Fibroblast of lung (primary cell): ENCODE measurements at regions not wholly inside any gene's neighbourhood (a gene's known extent, or its start where the extent isn't known, plus 50 kb on each side); places are given as distances from the start of the nearest gene placed in this dataset.

Experiments
- DNase-seq, 2 donors: peaks; one replicate each; pipeline versions ENCODE4 v3.0.0 to v3.0.0-alpha.2; 2010; ENCODE audit warnings: low read depth in 2 of 2
- H2AFZ ChIP-seq: 2 replicates; pipeline ENCODE4 v1.5.1; 2012; ENCODE audit warnings: low read length, control low read depth, inconsistent platforms
- H3K27ac ChIP-seq: 2 replicates; pipeline ENCODE4 v1.5.1; 2011; ENCODE audit warnings: low read length, control low read depth; ENCODE audit not compliant: insufficient read depth
- H3K27me3 ChIP-seq: 2 replicates; pipeline ENCODE4 v1.5.1; 2011; ENCODE audit warnings: mild to moderate bottlenecking, low read length; ENCODE audit not compliant: control insufficient read depth, insufficient read depth
- H3K36me3 ChIP-seq: 2 replicates; pipeline ENCODE4 v1.5.1; 2011; ENCODE audit warnings: low read length; ENCODE audit not compliant: control insufficient read depth, insufficient read depth
- H3K4me1 ChIP-seq: 2 replicates; pipeline ENCODE4 v1.5.1; 2011; ENCODE audit warnings: low read length; ENCODE audit not compliant: control insufficient read depth, insufficient read depth; ENCODE audit errors: extremely low read depth
- H3K4me2 ChIP-seq: 2 replicates; pipeline ENCODE4 v1.5.1; 2011; ENCODE audit warnings: low read length, control low read depth; ENCODE audit not compliant: insufficient read depth; ENCODE audit errors: extremely low read depth
- H3K4me3 ChIP-seq, 4 experiments: fragments of 200-600 bp in 1 of 4; sonication (generic) in 1 of 4; replicated peaks in 1 of 4; 2 replicates each; pipeline ENCODE4 v1.5.1; 2011 to 2016; ENCODE audit warnings: low read length in 4 of 4, low read depth in 3 of 4, mild to moderate bottlenecking in 3 of 4, control low read depth in 2 of 4, inconsistent platforms in 1 of 4, mixed read lengths in 1 of 4; ENCODE audit not compliant: insufficient read depth in 1 of 4; ENCODE audit errors: control extremely low read depth in 1 of 4
- H3K79me2 ChIP-seq: 2 replicates; pipeline ENCODE4 v1.5.1; 2012; ENCODE audit warnings: mild to moderate bottlenecking, low read length, inconsistent platforms; ENCODE audit not compliant: control insufficient read depth, insufficient read depth
- H3K9ac ChIP-seq: 2 replicates; pipeline ENCODE4 v1.5.1; 2011; ENCODE audit warnings: mild to moderate bottlenecking, low read length, control low read depth; ENCODE audit not compliant: insufficient read depth
- H3K9me3 ChIP-seq: 2 replicates; pipeline ENCODE4 v1.5.1; 2012; ENCODE audit warnings: low read depth, low read length; ENCODE audit not compliant: control insufficient read depth, insufficient read depth
- H4K20me1 ChIP-seq: 2 replicates; pipeline ENCODE4 v1.5.1; 2011; ENCODE audit warnings: low read length; ENCODE audit not compliant: control insufficient read depth, insufficient read depth; ENCODE audit errors: extremely low read depth
- EZH2 ChIP-seq: IDR thresholded peaks from 2 replicates; pipeline ENCODE4 v1.5.1; 2012; ENCODE audit warnings: low read length, control low read depth, mild to moderate bottlenecking; ENCODE audit errors: missing control alignments
- TF ChIP-seq, protein P1 (sequence below), 2 donors: IDR thresholded peaks in 1 of 2; conservative IDR thresholded peaks in 1 of 2; 1 replicate in 1 of 2; 2 replicates in 1 of 2; pipeline ENCODE4 v1.5.1; 2011 to 2012; ENCODE audit warnings: low read length in 2 of 2, control low read depth in 1 of 2, inconsistent platforms in 1 of 2, low read depth in 1 of 2, mild to moderate bottlenecking in 1 of 2

DNA sequence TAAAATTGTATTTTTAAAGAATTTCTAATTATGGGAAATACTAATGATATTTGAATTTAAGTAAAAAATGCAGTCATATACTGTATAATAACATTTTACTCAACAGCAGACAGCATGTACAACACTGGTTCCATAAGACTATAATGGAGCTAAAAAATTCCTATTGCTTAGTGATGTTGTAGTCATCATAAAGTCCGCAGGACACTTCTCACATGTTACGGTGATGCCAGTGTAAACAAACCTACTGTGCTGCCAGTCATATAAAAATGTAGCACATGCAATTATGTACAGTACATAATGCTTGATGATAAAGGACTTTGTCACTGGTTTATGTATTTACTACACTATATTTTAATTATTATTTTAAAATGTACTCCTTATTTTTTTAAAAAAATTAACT lies 629.3 kb downstream of the IPMK start:
- TF ChIP-seq, protein P1, sequence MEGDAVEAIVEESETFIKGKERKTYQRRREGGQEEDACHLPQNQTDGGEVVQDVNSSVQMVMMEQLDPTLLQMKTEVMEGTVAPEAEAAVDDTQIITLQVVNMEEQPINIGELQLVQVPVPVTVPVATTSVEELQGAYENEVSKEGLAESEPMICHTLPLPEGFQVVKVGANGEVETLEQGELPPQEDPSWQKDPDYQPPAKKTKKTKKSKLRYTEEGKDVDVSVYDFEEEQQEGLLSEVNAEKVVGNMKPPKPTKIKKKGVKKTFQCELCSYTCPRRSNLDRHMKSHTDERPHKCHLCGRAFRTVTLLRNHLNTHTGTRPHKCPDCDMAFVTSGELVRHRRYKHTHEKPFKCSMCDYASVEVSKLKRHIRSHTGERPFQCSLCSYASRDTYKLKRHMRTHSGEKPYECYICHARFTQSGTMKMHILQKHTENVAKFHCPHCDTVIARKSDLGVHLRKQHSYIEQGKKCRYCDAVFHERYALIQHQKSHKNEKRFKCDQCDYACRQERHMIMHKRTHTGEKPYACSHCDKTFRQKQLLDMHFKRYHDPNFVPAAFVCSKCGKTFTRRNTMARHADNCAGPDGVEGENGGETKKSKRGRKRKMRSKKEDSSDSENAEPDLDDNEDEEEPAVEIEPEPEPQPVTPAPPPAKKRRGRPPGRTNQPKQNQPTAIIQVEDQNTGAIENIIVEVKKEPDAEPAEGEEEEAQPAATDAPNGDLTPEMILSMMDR (conservative IDR thresholded peaks at IDR 0.05 in 1 of 2, IDR thresholded peaks at IDR 0.05 in 1 of 2; ENCODE audit: low read depth in 1 of 2, low read length in 2 of 2) = no peak
- no peak for TF ChIP-seq EZH2
- H3K27me3 ChIP-seq = no peaks in the 10 kb centered on the region
- no peak overlapping the region for H3K4me3 ChIP-seq
- no peaks in the 10 kb centered on the region for H3K79me2 ChIP-seq
- no peaks in the 10 kb centered on the region for H3K4me1 ChIP-seq
- no peak overlapping the region for H2AFZ ChIP-seq
- no peak for DNase-seq
- no peak overlapping the region for H3K4me2 ChIP-seq
- no peaks in the 10 kb centered on the region for H3K36me3 ChIP-seq
- H3K27ac ChIP-seq = no peak overlapping the region
- no peaks in the 10 kb centered on the region for H4K20me1 ChIP-seq
- H3K9ac ChIP-seq = no peak overlapping the region
- no peaks in the 10 kb centered on the region for H3K9me3 ChIP-seq

DNA sequence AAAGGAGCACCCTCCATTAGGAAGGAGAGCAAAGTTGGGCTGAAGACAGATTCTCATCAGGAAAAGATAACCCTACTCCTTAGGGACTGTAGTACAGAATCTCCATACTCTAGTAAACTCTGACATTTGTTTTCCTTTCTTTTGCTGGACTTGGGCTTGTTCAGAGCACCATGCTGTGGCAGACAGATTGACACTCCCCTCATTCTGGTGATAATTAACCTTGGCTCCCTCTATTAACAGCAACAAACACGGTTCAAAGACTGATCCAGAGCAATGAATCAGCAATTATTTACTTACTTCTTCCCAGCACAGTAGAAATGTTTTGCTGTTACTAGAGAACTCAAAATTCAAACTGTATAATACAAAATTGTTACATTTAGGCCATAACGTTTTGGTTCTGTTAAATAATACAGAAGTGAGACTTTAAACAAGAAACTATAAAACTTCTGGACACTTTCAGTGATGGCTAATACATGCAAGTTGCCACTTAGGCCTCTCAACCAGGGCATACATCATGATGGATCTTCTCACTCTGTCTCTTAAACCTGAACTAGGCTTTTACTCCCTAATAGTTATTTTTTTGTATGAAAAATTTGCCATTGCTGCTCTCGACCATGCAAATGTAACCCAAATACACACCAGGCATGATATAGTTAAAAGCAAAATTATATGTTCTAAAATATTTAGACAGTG lies 639.0 kb downstream of the IPMK start:
- Histone ChIP-seq H3K27ac (no peak overlapping the region), H4K20me1 (no peaks in the 10 kb centered on the region), H3K9me3 (no peaks in the 10 kb centered on the region), H3K9ac (no peak overlapping the region), H3K36me3 (no peaks in the 10 kb centered on the region), H3K27me3 (no peaks in the 10 kb centered on the region), H3K4me1 (no peaks in the 10 kb centered on the region), H2AFZ (no peak overlapping the region), H3K4me3 (no peak overlapping the region), H3K79me2 (no peaks in the 10 kb centered on the region), H3K4me2 (no peak overlapping the region)
- TF ChIP-seq EZH2 = no peak
- TF ChIP-seq, protein P1 (conservative IDR thresholded peaks at IDR 0.05 in 1 of 2, IDR thresholded peaks at IDR 0.05 in 1 of 2; ENCODE audit: low read depth in 1 of 2, low read length in 2 of 2) = no peak
- DNase-seq = no peak

DNA sequence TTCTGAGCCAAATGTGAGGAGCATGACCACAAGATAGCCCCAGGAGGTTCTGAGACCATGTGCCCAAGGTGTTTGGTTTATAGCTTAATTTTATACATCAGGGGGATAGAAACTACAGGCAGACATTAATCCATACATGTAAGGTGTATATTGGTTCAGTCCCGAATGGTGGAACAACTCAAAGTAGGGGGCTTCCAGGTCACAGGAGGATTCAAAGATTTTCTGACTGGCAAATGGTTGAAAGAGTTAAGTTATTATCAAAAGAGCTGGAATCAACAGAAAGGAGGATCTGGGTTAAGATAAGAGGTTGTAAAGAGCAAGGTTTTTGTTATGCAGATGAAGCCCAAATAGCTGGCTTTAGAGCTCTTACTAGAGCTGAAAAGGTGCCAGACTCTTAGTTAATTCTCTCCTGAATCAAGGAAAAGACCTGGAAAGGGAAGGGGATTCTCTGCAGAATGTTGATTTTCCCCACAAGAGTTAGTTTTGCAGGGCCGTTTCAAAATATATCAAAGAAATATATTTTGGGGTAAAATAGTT lies 640.0 kb downstream of the IPMK start:
- TF ChIP-seq EZH2 = no peak
- TF ChIP-seq, protein P1 (conservative IDR thresholded peaks at IDR 0.05 in 1 of 2, IDR thresholded peaks at IDR 0.05 in 1 of 2; ENCODE audit: low read depth in 1 of 2, low read length in 2 of 2) = no peak
- H3K4me3 ChIP-seq = no peak overlapping the region
- H3K9ac ChIP-seq = no peak overlapping the region
- H3K4me2 ChIP-seq = no peak overlapping the region
- H3K4me1 ChIP-seq = no peaks in the 10 kb centered on the region
- H3K36me3 ChIP-seq = no peaks in the 10 kb centered on the region
- H4K20me1 ChIP-seq = no peaks in the 10 kb centered on the region
- no peaks in the 10 kb centered on the region for H3K79me2 ChIP-seq
- no peak overlapping the region for H2AFZ ChIP-seq
- no peak for DNase-seq
- H3K9me3 ChIP-seq = no peaks in the 10 kb centered on the region
- H3K27ac ChIP-seq = no peak overlapping the region
- H3K27me3 ChIP-seq = no peaks in the 10 kb centered on the region
